Osteocyte (in vitro differentiated cells): ENCODE measurements at regions not wholly inside any gene's neighbourhood (a gene's known extent, or its start where the extent isn't known, plus 50 kb on each side); places are given as distances from the start of the nearest gene placed in this dataset.
A peak's percentile ranks its signal among the peaks of the same experiment; 100 is the strongest.

Experiments
- DNase-seq: peaks from one replicate; pipeline ENCODE4 v3.0.0; 2021; ENCODE audit warnings: mixed read lengths; ENCODE audit not compliant: unreplicated experiment; ENCODE audit errors: extremely low spot score
- H3K27ac Mint-ChIP-seq: one replicate; pipeline ENCODE4 v1.8.0; 2021; ENCODE audit warnings: mild to moderate bottlenecking, mixed read lengths; ENCODE audit not compliant: unreplicated experiment
- H3K27me3 Mint-ChIP-seq: one replicate; pipeline ENCODE4 v1.8.0; 2021; ENCODE audit warnings: mixed read lengths; ENCODE audit not compliant: unreplicated experiment
- H3K36me3 Mint-ChIP-seq: one replicate; pipeline ENCODE4 v1.8.0; 2021; ENCODE audit warnings: mixed read lengths; ENCODE audit not compliant: unreplicated experiment
- H3K4me1 Mint-ChIP-seq: one replicate; pipeline ENCODE4 v1.8.0; 2021; ENCODE audit warnings: mixed read lengths; ENCODE audit not compliant: unreplicated experiment
- H3K4me3 Mint-ChIP-seq: one replicate; pipeline ENCODE4 v1.8.0; 2021; ENCODE audit warnings: mild to moderate bottlenecking, moderate library complexity, mixed read lengths; ENCODE audit not compliant: unreplicated experiment
- H3K9me3 Mint-ChIP-seq: one replicate; pipeline ENCODE4 v1.8.0; 2021; ENCODE audit warnings: mixed read lengths; ENCODE audit not compliant: unreplicated experiment
- TF ChIP-seq, protein P1 (sequence below): fragments of 200-600 bp; sonication (generic); IDR thresholded peaks from 2 replicates; pipeline ENCODE4 v1.5.0; 2021; ENCODE audit warnings: antibody characterized with exemption, mild to moderate bottlenecking, moderate library complexity

DNA sequence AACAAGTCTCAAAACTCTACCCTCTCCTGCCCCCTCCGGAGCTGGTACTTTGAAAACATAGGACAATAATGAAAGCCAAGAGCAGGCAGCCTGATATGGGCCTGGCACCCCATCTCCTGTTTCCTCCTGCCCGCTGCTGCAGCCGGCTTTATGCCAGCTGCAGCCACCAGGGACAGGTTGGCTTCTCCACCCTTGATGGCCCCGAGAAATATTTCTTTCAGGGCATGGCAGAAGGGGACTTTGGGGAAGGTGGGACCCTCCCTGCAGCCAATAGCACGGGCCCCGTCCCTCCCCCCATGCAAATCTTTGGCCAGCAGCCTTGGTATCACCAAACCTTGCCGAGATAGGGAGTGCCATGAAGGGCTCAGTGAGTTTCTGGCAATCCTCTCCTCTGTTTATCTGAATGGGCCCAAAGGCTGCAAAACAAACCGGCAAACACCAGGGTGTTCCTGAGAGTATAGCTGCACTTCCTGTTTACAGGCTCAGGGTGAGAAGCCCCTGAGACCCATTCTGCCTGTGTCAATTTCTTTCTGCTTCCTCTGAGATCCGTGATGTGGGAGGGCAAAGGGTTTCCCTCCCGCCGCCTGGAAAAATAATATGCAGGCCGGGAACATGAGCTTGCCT, 73.4 kb upstream of the BOD1 start:
- H3K4me1 Mint-ChIP-seq, result peaks cover 31% of the 10 kb centered on the region
- H3K27ac Mint-ChIP-seq, result peak overlapping the region; percentile 88
- no peaks in the 10 kb centered on the region for H3K27me3 Mint-ChIP-seq
- no peaks in the 10 kb centered on the region for H3K9me3 Mint-ChIP-seq
- no peak overlapping the region for H3K4me3 Mint-ChIP-seq
- H3K36me3 Mint-ChIP-seq, result peaks cover 3% of the 10 kb centered on the region
- TF ChIP-seq, protein P1, sequence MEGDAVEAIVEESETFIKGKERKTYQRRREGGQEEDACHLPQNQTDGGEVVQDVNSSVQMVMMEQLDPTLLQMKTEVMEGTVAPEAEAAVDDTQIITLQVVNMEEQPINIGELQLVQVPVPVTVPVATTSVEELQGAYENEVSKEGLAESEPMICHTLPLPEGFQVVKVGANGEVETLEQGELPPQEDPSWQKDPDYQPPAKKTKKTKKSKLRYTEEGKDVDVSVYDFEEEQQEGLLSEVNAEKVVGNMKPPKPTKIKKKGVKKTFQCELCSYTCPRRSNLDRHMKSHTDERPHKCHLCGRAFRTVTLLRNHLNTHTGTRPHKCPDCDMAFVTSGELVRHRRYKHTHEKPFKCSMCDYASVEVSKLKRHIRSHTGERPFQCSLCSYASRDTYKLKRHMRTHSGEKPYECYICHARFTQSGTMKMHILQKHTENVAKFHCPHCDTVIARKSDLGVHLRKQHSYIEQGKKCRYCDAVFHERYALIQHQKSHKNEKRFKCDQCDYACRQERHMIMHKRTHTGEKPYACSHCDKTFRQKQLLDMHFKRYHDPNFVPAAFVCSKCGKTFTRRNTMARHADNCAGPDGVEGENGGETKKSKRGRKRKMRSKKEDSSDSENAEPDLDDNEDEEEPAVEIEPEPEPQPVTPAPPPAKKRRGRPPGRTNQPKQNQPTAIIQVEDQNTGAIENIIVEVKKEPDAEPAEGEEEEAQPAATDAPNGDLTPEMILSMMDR, result peak; percentile 28
- DNase-seq, result no peak

DNA sequence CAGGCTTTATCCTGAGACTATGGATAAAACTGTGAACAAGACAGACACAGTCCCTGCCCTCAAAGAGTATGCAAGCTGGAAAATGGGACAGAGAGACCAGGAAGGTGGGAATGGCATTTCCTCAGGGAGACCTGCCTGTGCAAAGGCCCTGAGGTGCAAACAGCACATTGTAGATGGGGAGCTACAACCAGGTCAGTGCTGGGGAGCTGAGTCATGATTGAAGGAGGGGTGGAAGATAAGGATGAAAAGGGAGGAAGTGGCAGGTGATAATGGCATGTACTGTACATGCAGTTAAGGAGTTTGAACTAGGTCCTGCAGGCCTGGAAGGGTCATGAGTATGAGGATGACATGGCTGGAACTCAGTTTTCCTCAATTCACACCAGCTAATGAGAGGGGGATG, 75.5 kb upstream of the BOD1 start:
- TF ChIP-seq, protein P1, result no peak
- no peak overlapping the region for H3K4me3 Mint-ChIP-seq
- H3K27ac Mint-ChIP-seq, result no peak overlapping the region
- DNase-seq, result no peak
- H3K36me3 Mint-ChIP-seq, result peaks cover 3% of the 10 kb centered on the region
- no peaks in the 10 kb centered on the region for H3K9me3 Mint-ChIP-seq
- no peaks in the 10 kb centered on the region for H3K27me3 Mint-ChIP-seq
- H3K4me1 Mint-ChIP-seq, result peaks cover 31% of the 10 kb centered on the region

DNA sequence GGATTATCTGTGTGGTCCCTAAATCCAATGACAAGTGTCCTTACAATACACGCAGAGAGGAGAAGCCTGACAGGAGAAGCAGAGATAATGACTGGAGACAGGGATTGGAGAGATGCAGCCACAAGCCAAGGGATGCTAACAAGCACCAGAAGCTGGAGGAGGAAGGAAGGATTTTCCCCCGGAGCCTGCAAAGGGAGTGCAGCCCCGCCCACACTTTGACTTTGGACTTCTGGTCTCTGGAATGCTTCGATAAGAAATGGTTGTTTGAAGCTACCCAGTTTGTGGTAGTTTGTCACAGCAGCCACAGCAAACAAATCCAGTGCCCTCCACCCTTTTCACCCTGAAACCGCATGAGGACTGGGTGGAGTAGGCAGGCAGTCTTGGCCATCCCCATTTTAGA, 77.2 kb upstream of the BOD1 start:
- no peaks in the 10 kb centered on the region for H3K27me3 Mint-ChIP-seq
- TF ChIP-seq, protein P1, result no peak
- H3K36me3 Mint-ChIP-seq, result peaks cover 3% of the 10 kb centered on the region
- no peak overlapping the region for H3K4me3 Mint-ChIP-seq
- DNase-seq, result no peak
- H3K27ac Mint-ChIP-seq, result no peak overlapping the region
- peaks cover 21% of the 10 kb centered on the region for H3K4me1 Mint-ChIP-seq
- no peaks in the 10 kb centered on the region for H3K9me3 Mint-ChIP-seq

DNA sequence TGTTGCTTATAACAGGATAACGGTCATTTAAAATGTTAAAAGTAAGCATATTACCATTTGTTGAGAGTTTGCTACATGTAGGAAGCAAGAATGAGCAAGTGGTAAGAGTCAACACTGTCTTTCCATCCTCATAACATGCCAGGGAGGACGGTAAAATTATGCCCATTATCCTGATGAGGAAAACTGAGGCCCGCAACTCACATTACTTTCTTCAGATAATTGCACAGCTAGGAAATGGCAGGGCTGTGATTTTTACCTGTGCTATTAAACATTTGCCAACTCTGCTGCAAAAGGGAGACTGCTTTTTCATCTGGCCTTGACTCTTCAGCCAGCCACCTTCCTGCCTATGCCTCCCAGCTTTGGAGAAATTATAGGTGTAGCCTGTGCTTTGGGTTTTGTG, 79.8 kb upstream of the BOD1 start:
- peaks cover 5% of the 10 kb centered on the region for H3K4me1 Mint-ChIP-seq
- no peaks in the 10 kb centered on the region for H3K9me3 Mint-ChIP-seq
- no peak overlapping the region for H3K4me3 Mint-ChIP-seq
- peaks cover under 1% of the 10 kb centered on the region for H3K36me3 Mint-ChIP-seq
- no peak for DNase-seq
- H3K27me3 Mint-ChIP-seq, result no peaks in the 10 kb centered on the region
- no peak overlapping the region for H3K27ac Mint-ChIP-seq
- TF ChIP-seq, protein P1, result no peak

DNA sequence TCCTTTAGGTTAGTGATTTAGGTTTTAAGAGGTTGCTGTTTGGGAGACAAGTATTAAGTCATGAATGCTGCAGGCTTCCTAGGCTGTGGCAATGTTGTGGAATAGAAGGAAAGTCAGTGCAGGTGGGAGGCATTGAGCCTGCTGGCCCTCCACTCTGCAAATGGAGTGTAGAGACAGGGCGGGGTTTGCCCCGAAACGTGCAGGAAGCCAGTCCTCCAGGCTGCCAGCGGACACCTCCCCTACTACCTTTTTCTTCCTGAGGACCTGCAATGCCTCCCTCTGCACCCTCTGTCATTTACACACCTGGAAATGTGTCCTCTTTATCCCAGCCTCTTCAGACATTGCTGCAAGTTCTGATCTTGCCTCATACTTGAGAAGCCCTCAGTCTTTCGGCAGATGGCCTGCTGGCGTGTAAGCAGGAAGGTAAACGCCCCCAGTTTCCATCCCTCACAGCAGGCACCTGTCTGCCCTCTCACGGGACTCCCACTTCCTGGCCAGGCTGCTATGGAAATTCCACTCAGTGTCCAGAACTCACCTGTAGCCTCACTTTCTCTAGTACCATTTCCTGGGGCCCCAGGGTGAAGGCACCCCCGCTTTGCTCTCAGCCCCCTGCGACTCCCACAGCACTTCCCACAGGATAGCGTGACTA, 81.6 kb upstream of the BOD1 start:
- no peak for DNase-seq
- Mint-ChIP-seq H3K4me3 (no peak overlapping the region), H3K27me3 (peaks cover under 1% of the 10 kb centered on the region), H3K4me1 (no peaks in the 10 kb centered on the region), H3K27ac (no peak overlapping the region), H3K9me3 (no peaks in the 10 kb centered on the region), H3K36me3 (no peaks in the 10 kb centered on the region)
- TF ChIP-seq, protein P1, result no peak
